Smooth muscle cell (in vitro differentiated cells): ENCODE measurements at regions not wholly inside any gene's neighbourhood (a gene's known extent, or its start where the extent isn't known, plus 50 kb on each side); places are given as distances from the start of the nearest gene placed in this dataset.

Experiments
- DNase-seq: peaks from one replicate; lab custom pipeline; 2025; ENCODE audit not compliant: unreplicated experiment; lab: John Stamatoyannopoulos, UW
- H2AFZ ChIP-seq: fragments of 200-600 bp; sonication (generic); 2 replicates; pipeline ENCODE4 v1.6.0; 2016; ENCODE audit warnings: antibody characterized with exemption, low read depth, mild to moderate bottlenecking
- H3F3A ChIP-seq: fragments of 200-600 bp; sonication (generic); 2 replicates; pipeline ENCODE4 v1.6.0; 2017; ENCODE audit warnings: antibody characterized with exemption, low read depth
- H3K27ac ChIP-seq: fragments of 200-600 bp; sonication (generic); 2 replicates; pipeline ENCODE4 v1.5.1; 2016; ENCODE audit warnings: low read depth, mild to moderate bottlenecking
- H3K27me3 ChIP-seq: fragments of 200-600 bp; sonication (generic); 2 replicates; pipeline ENCODE4 v1.6.1; 2016; ENCODE audit warnings: low read depth, mild to moderate bottlenecking
- H3K36me3 ChIP-seq: fragments of 200-600 bp; sonication (generic); 2 replicates; pipeline ENCODE4 v1.5.1; 2016; ENCODE audit warnings: low read depth
- H3K4me1 ChIP-seq: fragments of 200-600 bp; sonication (generic); 2 replicates; pipeline ENCODE4 v1.5.1; 2016; ENCODE audit warnings: low read depth
- H3K4me2 ChIP-seq: fragments of 200-600 bp; sonication (generic); 2 replicates; pipeline ENCODE4 v1.6.0; 2016; ENCODE audit warnings: mild to moderate bottlenecking
- H3K4me3 ChIP-seq: fragments of 200-600 bp; sonication (generic); 2 replicates; pipeline ENCODE4 v1.5.1; 2016; ENCODE audit warnings: mild to moderate bottlenecking
- H3K79me2 ChIP-seq: fragments of 200-600 bp; sonication (generic); 2 replicates; pipeline ENCODE4 v1.6.0; 2016; ENCODE audit warnings: low read depth, mild to moderate bottlenecking
- H3K9ac ChIP-seq: fragments of 200-600 bp; sonication (generic); 2 replicates; pipeline ENCODE4 v1.6.0; 2016; ENCODE audit warnings: low read depth
- H3K9me3 ChIP-seq: fragments of 200-600 bp; sonication (generic); replicated peaks from 2 replicates; pipeline ENCODE4 v1.5.1; 2016; ENCODE audit warnings: low read depth
- H4K20me1 ChIP-seq: fragments of 200-600 bp; sonication (generic); 2 replicates; pipeline ENCODE4 v1.6.0; 2016; ENCODE audit warnings: low read depth
- CTCF ChIP-seq: fragments of 200-600 bp; sonication (generic); IDR thresholded peaks from 2 replicates; pipeline ENCODE4 v1.5.1; 2017; ENCODE audit warnings: borderline replicate concordance, mild to moderate bottlenecking, antibody characterized with exemption; ENCODE audit not compliant: insufficient read depth, poor library complexity, severe bottlenecking
- WGBS: methylation state at CpG from one replicate; pipeline ENCODE4 v1.1.7; 2016; ENCODE audit warnings: low lambda C conversion rate; 5-methylcytosine and 5-hydroxymethylcytosine counted together

- TF ChIP-seq CTCF, result no peak
- Histone ChIP-seq H3K36me3 (no peaks in the 10 kb centered on the region), H3K9ac (no peak overlapping the region), H3F3A (peaks cover 29% of the 10 kb centered on the region), H4K20me1 (no peaks in the 10 kb centered on the region), H3K9me3 (no peaks in the 10 kb centered on the region), H3K4me1 (peaks cover 14% of the 10 kb centered on the region), H2AFZ (no peak overlapping the region), H3K4me2 (no peak overlapping the region), H3K27me3 (no peaks in the 10 kb centered on the region), H3K79me2 (no peaks in the 10 kb centered on the region), H3K4me3 (no peak overlapping the region), H3K27ac (no peak overlapping the region)
- DNase-seq, result no peak
- 90% methylated on average over 7 of the region's 7 CpGs for WGBS
Measured at GRCh38 chr14:22429546-22430294, 159.3 kb downstream of the DAD1 start.

DNA sequence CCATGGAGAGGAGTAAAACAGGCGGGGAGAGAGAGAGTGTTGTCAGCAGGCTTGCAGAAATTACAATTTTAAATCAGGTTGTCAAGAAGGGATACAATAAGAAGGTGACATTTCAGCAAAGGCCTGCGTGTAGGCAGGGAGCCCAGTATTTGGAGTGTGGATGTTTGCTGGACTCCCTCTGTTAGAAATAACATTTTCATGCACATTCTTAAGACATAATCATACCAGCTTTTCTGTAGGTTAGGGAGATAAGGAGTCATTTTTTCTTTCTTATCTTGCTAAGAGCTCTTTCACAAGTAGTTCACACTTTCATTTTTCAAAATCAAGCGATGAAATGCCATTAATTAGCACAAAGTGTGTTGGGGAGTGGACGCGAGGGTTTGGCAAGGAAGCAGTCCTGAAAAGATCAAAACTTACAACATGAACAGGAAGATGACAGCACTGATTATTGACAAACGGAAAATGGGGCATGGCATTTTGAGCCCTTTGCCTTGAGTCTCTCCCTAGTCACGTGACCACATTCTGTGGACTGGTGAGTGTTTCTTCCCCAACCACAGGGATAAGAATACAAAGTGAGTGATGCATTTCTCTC, 160.2 kb downstream of the DAD1 start:
- H3K79me2 ChIP-seq, result no peaks in the 10 kb centered on the region
- H3K27me3 ChIP-seq, result no peaks in the 10 kb centered on the region
- no peaks in the 10 kb centered on the region for H3K9me3 ChIP-seq
- no peaks in the 10 kb centered on the region for H4K20me1 ChIP-seq
- no peak overlapping the region for H3K9ac ChIP-seq
- H2AFZ ChIP-seq, result no peak overlapping the region
- H3K36me3 ChIP-seq, result no peaks in the 10 kb centered on the region
- peaks cover 27% of the 10 kb centered on the region for H3F3A ChIP-seq
- H3K27ac ChIP-seq, result no peak overlapping the region
- no peak for DNase-seq
- peaks cover 14% of the 10 kb centered on the region for H3K4me1 ChIP-seq
- TF ChIP-seq CTCF, result no peak
- peak overlapping the region; percentile 72 for H3K4me2 ChIP-seq
- no peak overlapping the region for H3K4me3 ChIP-seq
- WGBS, result 63% methylated on average over 7 of the region's 7 CpGs

GRCh38 chr14:22427771-22428231, 161.2 kb downstream of the DAD1 start:
- H3K4me1 ChIP-seq, result peaks cover 14% of the 10 kb centered on the region
- H3K4me3 ChIP-seq, result peak overlapping the region; percentile 14
- no peak for DNase-seq
- no peaks in the 10 kb centered on the region for H3K79me2 ChIP-seq
- H2AFZ ChIP-seq, result peak overlapping the region; percentile 14
- WGBS, result 7% methylated on average over 9 of the region's 9 CpGs
- H3K9ac ChIP-seq, result no peak overlapping the region
- no peaks in the 10 kb centered on the region for H3K9me3 ChIP-seq
- peak overlapping the region; percentile 72 for H3K4me2 ChIP-seq
- H3F3A ChIP-seq, result peaks cover 19% of the 10 kb centered on the region
- H3K36me3 ChIP-seq, result no peaks in the 10 kb centered on the region
- no peaks in the 10 kb centered on the region for H4K20me1 ChIP-seq
- no peak for TF ChIP-seq CTCF
- no peaks in the 10 kb centered on the region for H3K27me3 ChIP-seq
- H3K27ac ChIP-seq, result peak overlapping the region; percentile 47
